ENCODE measurements at regions not wholly inside any gene's neighbourhood (a gene's known extent, or its start where the extent isn't known, plus 50 kb on each side); places are given as distances from the start of the nearest gene placed in this dataset.

DNA sequence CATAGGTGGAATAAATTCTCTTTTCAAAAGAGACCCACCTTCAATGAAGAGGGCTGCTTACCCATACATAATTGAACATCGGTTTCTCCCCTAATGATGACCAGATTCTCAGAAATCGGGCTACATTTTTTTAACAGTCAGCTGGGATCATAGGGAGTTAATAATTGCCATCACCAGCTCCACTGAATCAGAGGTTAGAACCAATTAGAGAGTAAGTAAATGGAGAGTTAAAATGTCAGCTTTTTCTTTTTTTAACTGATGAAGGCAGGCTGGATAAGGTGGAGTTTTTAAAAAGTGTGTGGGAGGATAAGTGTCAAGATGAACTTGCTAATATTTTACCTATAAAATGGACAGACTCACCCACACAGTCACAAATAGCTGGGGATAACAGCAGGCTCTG, 584.5 kb upstream of the NR3C2 start:
- in situ Hi-C loops (cut with MboI) (no loop called here), intact Hi-C loops (cut with micrococcal nuclease; ENCODE audit: unreplicated experiment) (no loop called here)
- no TSS peak for BruUV-seq (replicated peaks)
- Histone ChIP-seq H3K4me1 (ENCODE audit: control insufficient read depth, insufficient read depth, low read length) (no peaks in the 10 kb centered on the region), H3K4me2 (ENCODE audit: control insufficient read depth, insufficient read depth) (no peak overlapping the region), H3K9me3 (replicated peaks; ENCODE audit: control insufficient read depth, insufficient read depth, low read length) (no peaks in the 10 kb centered on the region), H4K20me1 (ENCODE audit: control insufficient read depth, insufficient read depth) (no peaks in the 10 kb centered on the region), H3K27ac (ENCODE audit: control insufficient read depth, insufficient read depth) (no peak overlapping the region), H3K9ac (ENCODE audit: control insufficient read depth, insufficient read depth, low read length) (no peak overlapping the region), H3K4me3 (no peak overlapping the region), H3K27me3 (replicated peaks in 1 of 2; ENCODE audit: control insufficient read depth in 2 of 2, insufficient read depth in 2 of 2, low read length in 1 of 2) (no peaks in the 10 kb centered on the region; a peak in 1 of 4 replicates), H3K36me3 (ENCODE audit: control insufficient read depth in 2 of 2, insufficient read depth in 2 of 2, low read length in 1 of 2) (no peaks in the 10 kb centered on the region), H3K79me2 (ENCODE audit: control insufficient read depth, insufficient read depth, low read length) (no peaks in the 10 kb centered on the region), H2AFZ (ENCODE audit: control insufficient read depth, low read depth, low read length) (no peak overlapping the region)
- ChIA-PET CTCF (no interaction called here), SMC1A (ENCODE audit: uncharacterized antibody, unreplicated experiment) (no interaction called here), RAD21 (ENCODE audit: unreplicated experiment) (no interaction called here), POLR2A (no interaction called here)
- no peak for DNase-seq (ENCODE audit: low read depth, low spot score)
- no peak for FAIRE-seq
- no peak for ATAC-seq
- no peak for TF ChIP-seq HCFC1 (IDR thresholded peaks at IDR 0.05; ENCODE audit: low read length)
- TF ChIP-seq, protein P1, sequence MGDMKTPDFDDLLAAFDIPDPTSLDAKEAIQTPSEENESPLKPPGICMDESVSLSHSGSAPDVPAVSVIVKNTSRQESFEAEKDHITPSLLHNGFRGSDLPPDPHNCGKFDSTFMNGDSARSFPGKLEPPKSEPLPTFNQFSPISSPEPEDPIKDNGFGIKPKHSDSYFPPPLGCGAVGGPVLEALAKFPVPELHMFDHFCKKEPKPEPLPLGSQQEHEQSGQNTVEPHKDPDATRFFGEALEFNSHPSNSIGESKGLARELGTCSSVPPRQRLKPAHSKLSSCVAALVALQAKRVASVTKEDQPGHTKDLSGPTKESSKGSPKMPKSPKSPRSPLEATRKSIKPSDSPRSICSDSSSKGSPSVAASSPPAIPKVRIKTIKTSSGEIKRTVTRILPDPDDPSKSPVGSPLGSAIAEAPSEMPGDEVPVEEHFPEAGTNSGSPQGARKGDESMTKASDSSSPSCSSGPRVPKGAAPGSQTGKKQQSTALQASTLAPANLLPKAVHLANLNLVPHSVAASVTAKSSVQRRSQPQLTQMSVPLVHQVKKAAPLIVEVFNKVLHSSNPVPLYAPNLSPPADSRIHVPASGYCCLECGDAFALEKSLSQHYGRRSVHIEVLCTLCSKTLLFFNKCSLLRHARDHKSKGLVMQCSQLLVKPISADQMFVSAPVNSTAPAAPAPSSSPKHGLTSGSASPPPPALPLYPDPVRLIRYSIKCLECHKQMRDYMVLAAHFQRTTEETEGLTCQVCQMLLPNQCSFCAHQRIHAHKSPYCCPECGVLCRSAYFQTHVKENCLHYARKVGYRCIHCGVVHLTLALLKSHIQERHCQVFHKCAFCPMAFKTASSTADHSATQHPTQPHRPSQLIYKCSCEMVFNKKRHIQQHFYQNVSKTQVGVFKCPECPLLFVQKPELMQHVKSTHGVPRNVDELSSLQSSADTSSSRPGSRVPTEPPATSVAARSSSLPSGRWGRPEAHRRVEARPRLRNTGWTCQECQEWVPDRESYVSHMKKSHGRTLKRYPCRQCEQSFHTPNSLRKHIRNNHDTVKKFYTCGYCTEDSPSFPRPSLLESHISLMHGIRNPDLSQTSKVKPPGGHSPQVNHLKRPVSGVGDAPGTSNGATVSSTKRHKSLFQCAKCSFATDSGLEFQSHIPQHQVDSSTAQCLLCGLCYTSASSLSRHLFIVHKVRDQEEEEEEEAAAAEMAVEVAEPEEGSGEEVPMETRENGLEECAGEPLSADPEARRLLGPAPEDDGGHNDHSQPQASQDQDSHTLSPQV (IDR thresholded peaks at IDR 0.05): no peak
- TF ChIP-seq ZSCAN29 (IDR thresholded peaks at IDR 0.05): no peak
- no peak for TF ChIP-seq BRCA1 (IDR thresholded peaks at IDR 0.05; ENCODE audit: low read depth, low read length)
- TF ChIP-seq, protein P2, sequence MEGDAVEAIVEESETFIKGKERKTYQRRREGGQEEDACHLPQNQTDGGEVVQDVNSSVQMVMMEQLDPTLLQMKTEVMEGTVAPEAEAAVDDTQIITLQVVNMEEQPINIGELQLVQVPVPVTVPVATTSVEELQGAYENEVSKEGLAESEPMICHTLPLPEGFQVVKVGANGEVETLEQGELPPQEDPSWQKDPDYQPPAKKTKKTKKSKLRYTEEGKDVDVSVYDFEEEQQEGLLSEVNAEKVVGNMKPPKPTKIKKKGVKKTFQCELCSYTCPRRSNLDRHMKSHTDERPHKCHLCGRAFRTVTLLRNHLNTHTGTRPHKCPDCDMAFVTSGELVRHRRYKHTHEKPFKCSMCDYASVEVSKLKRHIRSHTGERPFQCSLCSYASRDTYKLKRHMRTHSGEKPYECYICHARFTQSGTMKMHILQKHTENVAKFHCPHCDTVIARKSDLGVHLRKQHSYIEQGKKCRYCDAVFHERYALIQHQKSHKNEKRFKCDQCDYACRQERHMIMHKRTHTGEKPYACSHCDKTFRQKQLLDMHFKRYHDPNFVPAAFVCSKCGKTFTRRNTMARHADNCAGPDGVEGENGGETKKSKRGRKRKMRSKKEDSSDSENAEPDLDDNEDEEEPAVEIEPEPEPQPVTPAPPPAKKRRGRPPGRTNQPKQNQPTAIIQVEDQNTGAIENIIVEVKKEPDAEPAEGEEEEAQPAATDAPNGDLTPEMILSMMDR (IDR thresholded peaks at IDR 0.05 in 2 of 3, conservative IDR thresholded peaks at IDR 0.05 in 1 of 3; ENCODE audit: control insufficient read depth in 2 of 3, extremely low read depth in 1 of 3, insufficient read depth in 1 of 3, low read depth in 3 of 3, low read length in 3 of 3): no peak
- no peak for TF ChIP-seq SMAD5 (IDR thresholded peaks at IDR 0.05; ENCODE audit: low read depth)
- no peak for TF ChIP-seq TARDBP (IDR thresholded peaks at IDR 0.05; ENCODE audit: borderline replicate concordance)
- TF ChIP-seq, protein P3, sequence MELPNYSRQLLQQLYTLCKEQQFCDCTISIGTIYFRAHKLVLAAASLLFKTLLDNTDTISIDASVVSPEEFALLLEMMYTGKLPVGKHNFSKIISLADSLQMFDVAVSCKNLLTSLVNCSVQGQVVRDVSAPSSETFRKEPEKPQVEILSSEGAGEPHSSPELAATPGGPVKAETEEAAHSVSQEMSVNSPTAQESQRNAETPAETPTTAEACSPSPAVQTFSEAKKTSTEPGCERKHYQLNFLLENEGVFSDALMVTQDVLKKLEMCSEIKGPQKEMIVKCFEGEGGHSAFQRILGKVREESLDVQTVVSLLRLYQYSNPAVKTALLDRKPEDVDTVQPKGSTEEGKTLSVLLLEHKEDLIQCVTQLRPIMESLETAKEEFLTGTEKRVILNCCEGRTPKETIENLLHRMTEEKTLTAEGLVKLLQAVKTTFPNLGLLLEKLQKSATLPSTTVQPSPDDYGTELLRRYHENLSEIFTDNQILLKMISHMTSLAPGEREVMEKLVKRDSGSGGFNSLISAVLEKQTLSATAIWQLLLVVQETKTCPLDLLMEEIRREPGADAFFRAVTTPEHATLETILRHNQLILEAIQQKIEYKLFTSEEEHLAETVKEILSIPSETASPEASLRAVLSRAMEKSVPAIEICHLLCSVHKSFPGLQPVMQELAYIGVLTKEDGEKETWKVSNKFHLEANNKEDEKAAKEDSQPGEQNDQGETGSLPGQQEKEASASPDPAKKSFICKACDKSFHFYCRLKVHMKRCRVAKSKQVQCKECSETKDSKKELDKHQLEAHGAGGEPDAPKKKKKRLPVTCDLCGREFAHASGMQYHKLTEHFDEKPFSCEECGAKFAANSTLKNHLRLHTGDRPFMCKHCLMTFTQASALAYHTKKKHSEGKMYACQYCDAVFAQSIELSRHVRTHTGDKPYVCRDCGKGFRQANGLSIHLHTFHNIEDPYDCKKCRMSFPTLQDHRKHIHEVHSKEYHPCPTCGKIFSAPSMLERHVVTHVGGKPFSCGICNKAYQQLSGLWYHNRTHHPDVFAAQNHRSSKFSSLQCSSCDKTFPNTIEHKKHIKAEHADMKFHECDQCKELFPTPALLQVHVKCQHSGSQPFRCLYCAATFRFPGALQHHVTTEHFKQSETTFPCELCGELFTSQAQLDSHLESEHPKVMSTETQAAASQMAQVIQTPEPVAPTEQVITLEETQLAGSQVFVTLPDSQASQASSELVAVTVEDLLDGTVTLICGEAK (IDR thresholded peaks at IDR 0.05; ENCODE audit: borderline replicate concordance): no peak
- TF ChIP-seq, protein P4, sequence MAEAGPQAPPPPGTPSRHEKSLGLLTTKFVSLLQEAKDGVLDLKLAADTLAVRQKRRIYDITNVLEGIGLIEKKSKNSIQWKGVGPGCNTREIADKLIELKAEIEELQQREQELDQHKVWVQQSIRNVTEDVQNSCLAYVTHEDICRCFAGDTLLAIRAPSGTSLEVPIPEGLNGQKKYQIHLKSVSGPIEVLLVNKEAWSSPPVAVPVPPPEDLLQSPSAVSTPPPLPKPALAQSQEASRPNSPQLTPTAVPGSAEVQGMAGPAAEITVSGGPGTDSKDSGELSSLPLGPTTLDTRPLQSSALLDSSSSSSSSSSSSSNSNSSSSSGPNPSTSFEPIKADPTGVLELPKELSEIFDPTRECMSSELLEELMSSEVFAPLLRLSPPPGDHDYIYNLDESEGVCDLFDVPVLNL (IDR thresholded peaks at IDR 0.05; ENCODE audit: low read depth, low read length): no peak
- TF ChIP-seq, protein P5, sequence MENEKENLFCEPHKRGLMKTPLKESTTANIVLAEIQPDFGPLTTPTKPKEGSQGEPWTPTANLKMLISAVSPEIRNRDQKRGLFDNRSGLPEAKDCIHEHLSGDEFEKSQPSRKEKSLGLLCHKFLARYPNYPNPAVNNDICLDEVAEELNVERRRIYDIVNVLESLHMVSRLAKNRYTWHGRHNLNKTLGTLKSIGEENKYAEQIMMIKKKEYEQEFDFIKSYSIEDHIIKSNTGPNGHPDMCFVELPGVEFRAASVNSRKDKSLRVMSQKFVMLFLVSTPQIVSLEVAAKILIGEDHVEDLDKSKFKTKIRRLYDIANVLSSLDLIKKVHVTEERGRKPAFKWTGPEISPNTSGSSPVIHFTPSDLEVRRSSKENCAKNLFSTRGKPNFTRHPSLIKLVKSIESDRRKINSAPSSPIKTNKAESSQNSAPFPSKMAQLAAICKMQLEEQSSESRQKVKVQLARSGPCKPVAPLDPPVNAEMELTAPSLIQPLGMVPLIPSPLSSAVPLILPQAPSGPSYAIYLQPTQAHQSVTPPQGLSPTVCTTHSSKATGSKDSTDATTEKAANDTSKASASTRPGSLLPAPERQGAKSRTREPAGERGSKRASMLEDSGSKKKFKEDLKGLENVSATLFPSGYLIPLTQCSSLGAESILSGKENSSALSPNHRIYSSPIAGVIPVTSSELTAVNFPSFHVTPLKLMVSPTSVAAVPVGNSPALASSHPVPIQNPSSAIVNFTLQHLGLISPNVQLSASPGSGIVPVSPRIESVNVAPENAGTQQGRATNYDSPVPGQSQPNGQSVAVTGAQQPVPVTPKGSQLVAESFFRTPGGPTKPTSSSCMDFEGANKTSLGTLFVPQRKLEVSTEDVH (IDR thresholded peaks at IDR 0.05; ENCODE audit: low read depth, partially characterized antibody): no peak
- WGBS (ENCODE audit: insufficient coverage, insufficient replicate concordance, low lambda C conversion rate, missing lambda C conversion rate): 0% methylated on average over 2 of the region's 2 CpGs

Data from GM12878 (cell line).